ENCODE measurements at regions not wholly inside any gene's neighbourhood (a gene's known extent, or its start where the extent isn't known, plus 50 kb on each side); places are given as distances from the start of the nearest gene placed in this dataset.
"Not testable (repeated sequence)": the region's sequence is repeated elsewhere in the genome, so short reads cannot be mapped to it uniquely, and the experiment has no call there.

- peak in 26 of 56 donors; percentile 0 to 63 (median 7) for DNase-seq
These were observed 796.4 kb downstream of the AACS start for GRCh38 chr12:125861299-125862281.

DNA sequence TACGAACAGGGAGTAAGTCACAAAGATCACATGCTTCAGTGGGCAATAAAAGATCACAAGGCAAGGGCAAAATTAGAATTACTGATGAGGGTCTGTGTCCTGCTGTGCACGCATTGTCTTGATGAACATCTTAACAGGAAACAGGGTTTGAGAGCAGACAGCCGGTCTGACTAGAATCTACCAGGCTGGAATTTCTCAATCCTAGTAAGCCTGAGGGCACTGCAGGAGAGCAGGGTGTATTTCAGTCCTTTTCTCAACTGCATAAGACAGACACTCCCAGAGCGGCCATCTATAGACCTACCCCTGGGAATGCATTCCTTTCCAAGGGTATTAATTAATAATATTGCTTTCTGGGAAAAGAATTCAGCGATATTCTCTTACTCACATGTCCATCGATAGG, 800.0 kb downstream of the AACS start:
- not testable (repeated sequence) for DNase-seq

DNA sequence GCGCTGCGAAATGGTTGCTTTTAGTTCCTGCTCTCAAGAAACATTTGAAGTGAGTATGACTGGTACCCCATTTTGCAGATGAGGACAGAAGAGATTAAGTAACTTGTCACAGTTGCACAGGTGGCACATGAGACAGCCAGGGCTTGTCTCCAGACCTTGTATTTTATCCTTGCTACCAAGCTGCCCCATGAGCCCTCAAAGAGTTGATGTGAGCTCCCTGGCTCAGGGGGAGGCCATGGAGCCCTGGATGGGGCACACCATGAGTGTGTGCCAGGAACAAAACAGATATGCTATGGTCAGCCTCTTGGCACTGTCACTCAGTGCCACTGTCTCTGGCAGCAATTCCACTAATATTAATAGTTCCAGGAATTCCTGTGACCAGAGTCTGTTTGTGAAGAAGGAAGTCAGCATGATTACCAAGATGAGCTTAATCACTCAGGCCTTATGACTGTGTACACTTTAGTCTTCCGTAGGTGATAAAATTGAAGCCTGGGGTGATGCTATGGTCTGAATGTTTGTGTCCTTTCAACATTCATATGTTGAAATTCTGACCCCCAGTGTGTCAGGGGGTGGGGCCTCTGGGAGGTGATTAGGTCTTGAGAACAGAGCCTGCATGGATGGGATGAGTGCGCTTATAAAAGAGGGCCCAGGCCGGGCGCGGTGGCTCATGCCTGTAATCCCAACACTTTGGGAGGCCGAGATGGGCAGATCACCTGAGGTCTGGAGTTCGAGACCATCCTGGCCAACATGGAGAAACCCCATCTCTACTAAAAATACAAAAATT, 806.8 kb downstream of the AACS start:
- DNase-seq = no peak

- no peak for DNase-seq
These were observed 807.8 kb downstream of the AACS start for GRCh38 chr12:125873016-125873415.

- no peak for DNase-seq
These were observed 813.2 kb downstream of the AACS start for GRCh38 chr12:125878483-125878882.

DNA sequence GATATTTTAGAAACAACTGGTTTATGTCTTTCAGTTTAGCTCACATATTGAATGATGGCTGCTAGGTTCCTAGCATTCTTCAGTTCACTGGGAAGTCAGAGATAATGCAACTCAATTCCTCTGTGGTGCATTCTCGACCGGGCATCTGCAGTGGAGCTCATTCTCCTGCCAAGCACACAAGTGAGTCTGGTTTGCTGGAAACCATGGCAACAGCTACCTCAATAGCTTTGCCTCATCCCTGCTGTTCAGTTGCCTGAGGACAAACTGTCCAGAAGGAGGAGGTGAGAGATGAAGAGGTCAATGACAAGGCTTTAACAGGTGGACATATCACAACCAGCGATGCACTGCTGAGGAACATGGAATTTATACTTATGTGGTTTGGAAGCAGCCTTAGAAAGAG, 816.9 kb downstream of the AACS start:
- DNase-seq = peak in 10 of 56 donors; percentile 1 to 14 (median 4)

DNA sequence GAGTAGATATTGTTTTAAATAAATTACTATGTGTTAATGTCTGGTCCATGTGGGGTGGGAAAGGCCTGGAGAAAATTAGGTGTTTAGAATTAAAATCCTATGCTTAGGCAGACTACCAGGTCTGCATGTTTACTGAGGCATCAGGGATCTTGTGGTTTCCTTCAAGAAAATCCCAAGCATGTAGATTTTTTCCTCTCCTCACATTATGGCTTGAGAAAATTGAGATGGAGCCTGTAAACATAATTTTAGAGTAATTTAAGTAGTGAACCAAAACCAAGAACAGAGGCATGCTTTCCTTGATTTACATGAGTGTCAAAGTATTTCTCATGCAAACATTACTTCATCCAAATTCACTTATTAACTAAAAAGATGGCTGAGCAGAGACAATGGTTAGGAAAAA, 823.7 kb downstream of the AACS start:
- no peak for DNase-seq

GRCh38 chr12:125889742-125890141, 824.5 kb downstream of the AACS start:
- DNase-seq = peak in 29 of 56 donors; percentile 1 to 53 (median 7)

DNA sequence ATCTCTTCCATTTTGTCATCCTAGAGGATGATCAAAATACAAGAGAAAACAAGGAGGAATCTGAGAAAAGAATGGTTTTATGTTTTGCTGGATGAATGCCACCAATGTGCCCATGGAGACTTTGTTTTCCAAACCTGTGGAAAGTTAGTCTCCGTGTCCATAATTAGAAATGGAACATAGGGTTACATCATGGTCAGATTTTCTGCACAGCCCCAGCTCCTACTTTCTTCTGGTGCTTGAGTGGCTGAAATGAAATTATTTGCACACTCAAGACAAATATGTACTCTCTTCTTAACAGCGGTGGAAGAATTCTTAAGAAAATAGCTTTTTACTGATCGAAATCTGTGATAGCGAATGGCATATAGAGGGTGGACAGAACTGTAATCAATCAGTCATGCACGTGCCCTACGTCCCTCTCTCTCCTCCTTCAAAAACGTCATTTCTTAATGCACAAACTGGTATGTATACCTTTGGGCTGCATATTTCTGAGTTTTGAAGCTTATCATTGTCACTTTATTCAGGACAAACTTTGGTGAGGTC, 825.2 kb downstream of the AACS start:
- no peak for DNase-seq

GRCh38 chr12:125890971-125891370, 825.7 kb downstream of the AACS start:
- no peak for DNase-seq

DNA sequence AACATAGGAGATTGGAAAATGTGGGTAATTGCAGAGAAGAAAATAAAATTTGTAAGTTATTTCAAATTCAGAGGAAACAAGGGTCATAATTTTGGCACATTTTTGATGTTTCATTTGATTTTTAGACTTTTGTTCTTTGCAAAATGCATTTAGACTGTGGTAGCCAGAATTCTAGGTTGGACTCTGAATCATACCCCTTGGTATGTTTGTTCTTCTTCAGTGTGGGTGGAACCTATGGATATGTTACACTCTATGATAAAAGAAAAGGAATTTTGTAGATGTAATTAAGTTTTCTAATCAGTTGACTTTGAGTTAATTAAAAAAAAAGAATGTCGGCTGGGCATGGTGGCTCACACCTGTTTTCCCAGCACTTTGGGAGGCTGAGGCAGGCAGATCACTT, 827.0 kb downstream of the AACS start:
- no peak for DNase-seq

GRCh38 chr12:125902991-125903390, 837.8 kb downstream of the AACS start:
- DNase-seq = no peak

DNA sequence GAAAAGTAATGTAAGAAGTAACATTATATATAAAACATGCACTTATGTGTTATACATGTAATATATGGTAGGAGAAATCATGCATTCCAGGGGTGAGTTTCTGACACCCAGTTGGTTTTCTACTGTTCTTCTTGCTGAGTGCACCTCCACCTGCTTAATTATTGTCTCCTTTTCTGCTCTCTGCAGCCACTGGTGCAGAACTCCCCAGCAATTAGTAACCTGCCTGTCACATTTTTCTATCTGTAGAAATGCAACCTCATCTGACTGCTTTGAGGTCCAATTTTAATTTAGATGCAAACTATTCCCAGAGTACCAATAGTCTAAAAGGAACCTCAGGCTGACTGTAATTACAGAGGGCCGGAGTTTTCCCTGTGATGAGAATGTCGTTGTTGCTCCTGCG, 842.1 kb downstream of the AACS start:
- DNase-seq = no peak

GRCh38 chr12:125919856-125920470, 854.7 kb downstream of the AACS start:
- DNase-seq = no peak

DNA sequence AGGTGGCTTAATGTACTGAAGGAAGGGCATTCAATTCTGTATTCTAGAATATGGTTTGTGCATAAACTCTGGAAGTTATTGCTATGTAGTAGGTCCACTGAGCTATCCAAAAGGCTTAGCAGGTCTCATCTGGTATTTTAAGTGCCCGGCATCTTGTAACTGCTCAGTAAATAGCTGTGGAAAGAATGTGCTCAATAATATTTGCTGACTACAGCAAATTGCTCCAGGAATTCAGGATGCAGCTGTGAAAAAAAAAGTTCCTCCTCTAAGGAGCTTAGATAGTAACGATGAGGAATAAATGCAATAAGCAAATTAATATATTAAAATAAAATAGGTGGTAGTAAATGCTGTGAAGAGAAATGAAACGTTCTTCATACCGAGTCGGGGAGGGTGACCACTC, 857.1 kb downstream of the AACS start:
- no peak for DNase-seq

- DNase-seq = peak in 2 of 56 donors; percentile 8 to 9
These were observed 871.3 kb downstream of the AACS start for GRCh38 chr12:125936502-125936901.

- DNase-seq = no peak
These were observed 879.2 kb downstream of the AACS start for GRCh38 chr12:125944446-125944845.

GRCh38 chr12:125949471-125949870, 884.2 kb downstream of the AACS start:
- no peak for DNase-seq

DNA sequence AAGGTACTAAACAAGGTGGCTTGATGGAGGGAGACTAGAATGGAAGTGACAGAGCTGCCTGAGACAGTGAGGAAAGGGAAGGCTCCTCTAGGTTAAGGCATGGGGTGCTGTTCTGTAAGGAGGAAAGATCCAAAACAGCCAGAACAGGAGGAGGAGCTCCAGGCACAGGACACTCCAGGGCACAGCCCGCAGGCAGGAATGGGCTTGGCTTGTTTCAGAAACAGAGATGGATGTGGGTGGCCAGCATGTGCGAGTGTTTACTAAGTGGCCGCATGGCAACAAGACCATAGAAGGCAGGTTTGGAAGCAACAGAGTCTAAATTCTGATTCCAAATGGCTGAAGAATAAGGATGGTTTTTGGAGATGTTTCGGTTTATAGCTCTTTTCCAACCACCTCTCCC, 889.1 kb downstream of the AACS start:
- DNase-seq = no peak

DNA sequence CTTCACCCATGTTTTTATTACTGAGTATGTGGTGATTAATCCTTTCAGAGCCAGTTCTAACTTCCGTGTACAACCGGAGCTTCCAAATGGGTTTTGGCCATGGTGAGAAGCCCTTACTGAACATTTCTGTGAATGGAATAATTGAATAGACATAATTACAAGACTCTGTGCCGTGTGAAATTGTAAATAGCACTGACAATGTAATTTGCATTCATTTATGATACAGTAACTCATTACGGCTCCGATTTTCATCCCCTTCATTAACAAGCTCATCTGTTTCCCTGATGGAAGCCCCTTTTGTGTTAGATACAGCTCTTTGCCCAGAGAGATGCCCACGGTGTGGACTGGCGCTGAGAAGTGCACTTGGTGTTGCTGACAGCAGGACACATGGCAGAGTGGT, 891.0 kb downstream of the AACS start:
- no peak for DNase-seq

DNA sequence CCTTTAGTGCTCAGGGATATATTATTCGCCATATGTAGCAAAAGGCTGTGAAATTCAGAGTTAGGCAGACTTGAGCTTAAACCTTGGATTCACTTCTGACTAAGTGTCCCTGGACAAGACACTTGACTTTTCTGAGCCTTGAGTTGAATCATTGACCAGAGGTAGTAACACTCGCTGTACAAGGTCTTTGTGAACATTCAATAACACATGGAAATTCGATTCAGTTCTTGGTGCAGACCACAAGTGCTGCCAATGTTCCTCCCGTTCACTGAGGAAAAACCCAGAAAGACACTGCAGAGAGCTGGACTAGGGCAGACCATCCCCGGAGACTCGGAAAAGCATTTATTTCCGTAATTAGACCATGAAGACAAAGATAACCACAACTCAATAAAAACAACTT, 901.4 kb downstream of the AACS start:
- no peak for DNase-seq

DNA sequence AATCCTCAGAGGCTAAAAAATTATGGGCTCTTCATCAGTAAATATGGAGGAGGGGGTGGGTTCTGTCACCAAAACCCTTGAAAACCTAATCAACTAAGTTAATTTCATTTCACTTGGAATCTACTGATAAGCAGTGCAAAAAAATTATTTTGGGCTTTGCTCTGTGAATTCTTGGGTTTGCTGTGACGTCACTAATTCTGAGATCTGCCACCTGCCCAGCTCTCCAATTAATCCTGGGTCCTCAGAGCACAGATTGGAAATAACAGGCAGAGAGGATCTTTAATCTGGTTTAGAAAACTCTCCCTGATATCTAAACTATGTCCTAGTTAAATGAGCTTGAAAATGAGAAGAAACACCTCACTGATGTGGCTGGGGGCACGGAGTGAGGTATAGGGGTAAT, 903.2 kb downstream of the AACS start:
- DNase-seq = no peak
